IPS DF 6.9 (cell line): ENCODE measurements at regions not wholly inside any gene's neighbourhood (a gene's known extent, or its start where the extent isn't known, plus 50 kb on each side); places are given as distances from the start of the nearest gene placed in this dataset.

Experiments used
- DNase-seq: peaks from one replicate; pipeline ENCODE4 v3.0.0-alpha.2; 2013; ENCODE audit warnings: low read depth, low spot score
- H3K27ac ChIP-seq: one replicate; pipeline ENCODE4 v1.5.1; 2013; ENCODE audit warnings: low read length, control low read depth
- H3K27me3 ChIP-seq: 2 replicates; pipeline ENCODE4 v1.6.1; 2013; ENCODE audit warnings: mild to moderate bottlenecking, low read length; ENCODE audit not compliant: control insufficient read depth, insufficient read depth
- H3K36me3 ChIP-seq: 2 replicates; pipeline ENCODE4 v1.6.1; 2013; ENCODE audit warnings: low read length; ENCODE audit not compliant: control insufficient read depth, insufficient read depth
- H3K4me1 ChIP-seq: 2 replicates; pipeline ENCODE4 v1.6.1; 2013; ENCODE audit warnings: low read length; ENCODE audit not compliant: control insufficient read depth, insufficient read depth
- H3K4me3 ChIP-seq: 2 replicates; pipeline ENCODE4 v1.5.1; 2013; ENCODE audit warnings: mild to moderate bottlenecking, low read length
- H3K9me3 ChIP-seq: 2 replicates; pipeline ENCODE4 v1.6.1; 2013; ENCODE audit warnings: low read length, inconsistent platforms; ENCODE audit not compliant: control insufficient read depth, insufficient read depth
- WGBS: extraction: QIAGEN DNeasy Blood & Tissue Kit; methylation state at CpG from one replicate; pipeline ENCODE4 v1.1.7; 2013; ENCODE audit warnings: mixed read lengths, missing lambda C conversion rate; ENCODE audit not compliant: insufficient read length, insufficient coverage; 5-methylcytosine and 5-hydroxymethylcytosine counted together

- no peak for DNase-seq
- Histone ChIP-seq H3K4me1 (no peaks in the 10 kb centered on the region), H3K36me3 (no peaks in the 10 kb centered on the region), H3K27ac (no peak overlapping the region), H3K4me3 (no peak overlapping the region), H3K27me3 (no peaks in the 10 kb centered on the region), H3K9me3 (no peaks in the 10 kb centered on the region)
- no CpG with 5 or more reads among the region's 4 CpGs for WGBS
Measured at GRCh38 chr2:221848286-221848685, 276.2 kb upstream of the EPHA4 start.

- no CpG with 5 or more reads among the region's 2 CpGs for WGBS
- no peak for DNase-seq
- H3K27me3 ChIP-seq, result no peaks in the 10 kb centered on the region
- H3K36me3 ChIP-seq, result no peaks in the 10 kb centered on the region
- H3K9me3 ChIP-seq, result no peaks in the 10 kb centered on the region
- no peaks in the 10 kb centered on the region for H3K4me1 ChIP-seq
- no peak overlapping the region for H3K27ac ChIP-seq
- no peak overlapping the region for H3K4me3 ChIP-seq
Measured at GRCh38 chr2:221845021-221845365, 272.9 kb upstream of the EPHA4 start.

GRCh38 chr2:221844212-221845020 is 272.3 kb upstream of the EPHA4 start:
- Histone ChIP-seq H3K4me3 (no peak overlapping the region), H3K9me3 (no peaks in the 10 kb centered on the region)

GRCh38 chr2:221836095-221836494 is 264.0 kb upstream of the EPHA4 start:
- no peak overlapping the region for H3K27ac ChIP-seq
- no peak for DNase-seq
- no peaks in the 10 kb centered on the region for H3K27me3 ChIP-seq
- H3K4me3 ChIP-seq, result no peak overlapping the region
- no peaks in the 10 kb centered on the region for H3K4me1 ChIP-seq
- no CpG with 5 or more reads among the region's 3 CpGs for WGBS
- no peaks in the 10 kb centered on the region for H3K36me3 ChIP-seq
- H3K9me3 ChIP-seq, result no peaks in the 10 kb centered on the region

More at GRCh38 chr2:221844212-221845020, 272.3 kb upstream of the EPHA4 start:
- Histone ChIP-seq H3K4me1 (no peaks in the 10 kb centered on the region), H3K27ac (no peak overlapping the region), H3K36me3 (no peaks in the 10 kb centered on the region), H3K27me3 (no peaks in the 10 kb centered on the region)
- WGBS, result no CpG with 5 or more reads among the region's 2 CpGs
- DNase-seq, result no peak

GRCh38 chr2:221833966-221834365 is 261.9 kb upstream of the EPHA4 start:
- no CpG with 5 or more reads among the region's 2 CpGs for WGBS
- Histone ChIP-seq H3K9me3 (no peaks in the 10 kb centered on the region; the same call in 1 of the 2 replicates), H3K27me3 (no peaks in the 10 kb centered on the region), H3K4me3 (no peak overlapping the region), H3K36me3 (no peaks in the 10 kb centered on the region), H3K4me1 (no peaks in the 10 kb centered on the region), H3K27ac (no peak overlapping the region)
- no peak for DNase-seq

- H3K36me3 ChIP-seq, result no peaks in the 10 kb centered on the region
- no peak for DNase-seq
Measured at GRCh38 chr2:221831051-221831450, 258.9 kb upstream of the EPHA4 start.

GRCh38 chr2:221822416-221822815 is 250.3 kb upstream of the EPHA4 start:
- WGBS, result no CpG with 5 or more reads among the region's 2 CpGs
- Histone ChIP-seq H3K36me3 (no peaks in the 10 kb centered on the region), H3K27ac (no peak overlapping the region), H3K4me3 (no peak overlapping the region), H3K27me3 (no peaks in the 10 kb centered on the region), H3K9me3 (no peaks in the 10 kb centered on the region), H3K4me1 (no peaks in the 10 kb centered on the region; the same call in 1 of the 2 replicates)
- DNase-seq, result no peak

More at GRCh38 chr2:221831051-221831450, 258.9 kb upstream of the EPHA4 start:
- no peaks in the 10 kb centered on the region for H3K27me3 ChIP-seq
- no CpG with 5 or more reads among the region's 2 CpGs for WGBS
- H3K4me1 ChIP-seq, result no peaks in the 10 kb centered on the region
- no peaks in the 10 kb centered on the region; the same call in 1 of the 2 replicates for H3K9me3 ChIP-seq
- no peak overlapping the region for H3K4me3 ChIP-seq
- H3K27ac ChIP-seq, result no peak overlapping the region

- peaks cover 1% of the 10 kb centered on the region; the same call in 1 of the 2 replicates for H3K9me3 ChIP-seq
- H3K4me1 ChIP-seq, result no peaks in the 10 kb centered on the region; the same call in 1 of the 2 replicates
- H3K36me3 ChIP-seq, result no peaks in the 10 kb centered on the region
- H3K4me3 ChIP-seq, result no peak overlapping the region
- no peak overlapping the region for H3K27ac ChIP-seq
- no peaks in the 10 kb centered on the region for H3K27me3 ChIP-seq
- no CpG with 5 or more reads among the region's 9 CpGs for WGBS
- DNase-seq, result no peak
Measured at GRCh38 chr2:221818616-221819320, 246.7 kb upstream of the EPHA4 start.

- no peak for DNase-seq
- no peaks in the 10 kb centered on the region for H3K27me3 ChIP-seq
- no peak overlapping the region for H3K4me3 ChIP-seq
- H3K36me3 ChIP-seq, result no peaks in the 10 kb centered on the region
- no CpG with 5 or more reads among the region's 3 CpGs for WGBS
- H3K4me1 ChIP-seq, result no peaks in the 10 kb centered on the region; the same call in 1 of the 2 replicates
- H3K9me3 ChIP-seq, result peaks cover 1% of the 10 kb centered on the region; the same call in 1 of the 2 replicates
- H3K27ac ChIP-seq, result no peak overlapping the region
Measured at GRCh38 chr2:221817878-221818277, 245.8 kb upstream of the EPHA4 start.

GRCh38 chr2:221817052-221817451 is 244.9 kb upstream of the EPHA4 start:
- no CpG with 5 or more reads among the region's 4 CpGs for WGBS
- H3K4me3 ChIP-seq, result no peak overlapping the region
- no peaks in the 10 kb centered on the region for H3K27me3 ChIP-seq
- H3K9me3 ChIP-seq, result peaks cover 1% of the 10 kb centered on the region; the same call in 1 of the 2 replicates
- no peak overlapping the region for H3K27ac ChIP-seq
- no peak for DNase-seq
- H3K4me1 ChIP-seq, result no peaks in the 10 kb centered on the region; the same call in 1 of the 2 replicates
- H3K36me3 ChIP-seq, result no peaks in the 10 kb centered on the region
